Panc1 (cell line): ENCODE measurements at regions not wholly inside any gene's neighbourhood (a gene's known extent, or its start where the extent isn't known, plus 50 kb on each side); places are given as distances from the start of the nearest gene placed in this dataset.

Source experiments
- ATAC-seq: fragments of 200-7000 bp; cut with Tn5 transposase; 2 replicates; pipeline ENCODE4 v1.9.1; 2020; ENCODE audit warnings: mild to moderate bottlenecking, moderate library complexity
- BruUV-seq: library from RNA; stranded (reverse); fragments of 400-500 nt; replicated peaks from 2 replicates; lab custom pipeline; 2021; lab: Mats Ljungman, UMichigan
- CTCF ChIA-PET: fragments of 300-600 bp; sonication (Branson Sonifier 250); formaldehyde crosslinking; loops from one replicate; lab custom pipeline; 2022; ENCODE audit warnings: antibody characterized with exemption; lab: Charles Lee
- POLR2A ChIA-PET: fragments of 300-600 bp; sonication (Branson Sonifier 250); formaldehyde crosslinking; loops from one replicate; lab custom pipeline; 2022; ENCODE audit warnings: antibody characterized with exemption; lab: Charles Lee
- DNase-seq: peaks from one replicate; pipeline ENCODE4 v3.0.0-alpha.2; 2010; ENCODE audit warnings: low read depth, low spot score
- H3K27ac ChIP-seq: 2 replicates; pipeline ENCODE4 v1.5.1; 2011; ENCODE audit warnings: mild to moderate bottlenecking, low read length, inconsistent platforms
- H3K27me3 ChIP-seq: fragments of 200-500 bp; sonication (Bioruptor generic); 2 replicates; pipeline ENCODE4 v1.6.0; 2014; ENCODE audit warnings: low read length, inconsistent platforms; ENCODE audit not compliant: control insufficient read depth, insufficient read depth
- H3K36me3 ChIP-seq: fragments of 200-500 bp; sonication (Bioruptor generic); 2 replicates; pipeline ENCODE4 v1.5.1; 2014; ENCODE audit warnings: inconsistent platforms, mild to moderate bottlenecking, low read length, moderate library complexity; ENCODE audit not compliant: control insufficient read depth, insufficient read depth
- H3K4me1 ChIP-seq: 2 replicates; pipeline ENCODE4 v1.5.1; 2011; ENCODE audit warnings: inconsistent platforms, mild to moderate bottlenecking, low read length, moderate library complexity; ENCODE audit not compliant: control insufficient read depth, insufficient read depth
- H3K4me3 ChIP-seq, 2 experiments: 2 replicates each; pipeline ENCODE4 v1.5.1; 2011 to 2012; ENCODE audit warnings: low read depth in 2 of 2, low read length in 2 of 2, mild to moderate bottlenecking in 2 of 2, inconsistent platforms in 1 of 2, moderate library complexity in 1 of 2
- H3K9me3 ChIP-seq: fragments of 200-500 bp; sonication (Bioruptor generic); 2 replicates; pipeline ENCODE4 v1.5.1; 2014; ENCODE audit warnings: low read depth, mild to moderate bottlenecking, inconsistent platforms, low read length, moderate library complexity; ENCODE audit not compliant: control insufficient read depth, insufficient read depth
- POLR2AphosphoS5 ChIP-seq: IDR thresholded peaks from 2 replicates; pipeline ENCODE4 v1.6.1; 2012; ENCODE audit warnings: mild to moderate bottlenecking, low read depth, low read length, moderate library complexity
- REST ChIP-seq, 2 experiments: IDR thresholded peaks; 2 replicates each; pipeline ENCODE4 v1.6.1; 2011 to 2012; ENCODE audit warnings: low read depth in 2 of 2, control low read depth in 1 of 2, low read length in 1 of 2, mild to moderate bottlenecking in 1 of 2, moderate library complexity in 1 of 2; ENCODE audit not compliant: insufficient read depth in 1 of 2
- SIN3A ChIP-seq: IDR thresholded peaks from 2 replicates; pipeline ENCODE4 v1.6.1; 2012; ENCODE audit warnings: low read depth, mild to moderate bottlenecking, low read length, moderate library complexity, borderline replicate concordance; ENCODE audit not compliant: insufficient read depth
- TCF7L2 ChIP-seq: IDR thresholded peaks from 2 replicates; pipeline ENCODE4 v1.6.1; 2011; ENCODE audit warnings: mild to moderate bottlenecking, low read depth, low read length, inconsistent platforms
- in situ Hi-C: cut with HindIII; loops from 2 replicates; pipeline ENCODE4 v1.10.0; 2016; ENCODE audit warnings: low sequenced_read_pairs, low pct_unique_long_range_greater_than_20kb
- intact Hi-C: fragments of 100-400 bp; cut with micrococcal nuclease; formaldehyde crosslinking; loops from one replicate; pipeline ENCODE4 v1.10.0; 2022; ENCODE audit not compliant: unreplicated experiment
- TF ChIP-seq, protein P1 (sequence below): fragments of 450-650 bp; IDR thresholded peaks from 2 replicates; pipeline ENCODE4 v1.5.1; 2017; ENCODE audit warnings: mild to moderate bottlenecking

- BruUV-seq, result no TSS peak
- in situ Hi-C loops (no loop called here), intact Hi-C loops (no loop called here)
- H3K4me1 ChIP-seq, result no peaks in the 10 kb centered on the region
- no peaks in the 10 kb centered on the region for H3K9me3 ChIP-seq
- H3K4me3 ChIP-seq, result peak overlapping the region in 1 of 2 experiments; percentile 9; a peak in 1 of 4 replicates
- ChIA-PET CTCF (no interaction called here), POLR2A (no interaction called here)
- H3K36me3 ChIP-seq, result no peaks in the 10 kb centered on the region
- ATAC-seq (no peak), DNase-seq (no peak)
- no peak for TF ChIP-seq SIN3A
- TF ChIP-seq POLR2AphosphoS5, result no peak
- no peak for TF ChIP-seq TCF7L2
- no peak for TF ChIP-seq REST (IDR thresholded peaks at IDR 0.05; ENCODE audit: insufficient read depth in 1 of 2, low read depth in 2 of 2, low read length in 1 of 2)
- TF ChIP-seq, protein P1, sequence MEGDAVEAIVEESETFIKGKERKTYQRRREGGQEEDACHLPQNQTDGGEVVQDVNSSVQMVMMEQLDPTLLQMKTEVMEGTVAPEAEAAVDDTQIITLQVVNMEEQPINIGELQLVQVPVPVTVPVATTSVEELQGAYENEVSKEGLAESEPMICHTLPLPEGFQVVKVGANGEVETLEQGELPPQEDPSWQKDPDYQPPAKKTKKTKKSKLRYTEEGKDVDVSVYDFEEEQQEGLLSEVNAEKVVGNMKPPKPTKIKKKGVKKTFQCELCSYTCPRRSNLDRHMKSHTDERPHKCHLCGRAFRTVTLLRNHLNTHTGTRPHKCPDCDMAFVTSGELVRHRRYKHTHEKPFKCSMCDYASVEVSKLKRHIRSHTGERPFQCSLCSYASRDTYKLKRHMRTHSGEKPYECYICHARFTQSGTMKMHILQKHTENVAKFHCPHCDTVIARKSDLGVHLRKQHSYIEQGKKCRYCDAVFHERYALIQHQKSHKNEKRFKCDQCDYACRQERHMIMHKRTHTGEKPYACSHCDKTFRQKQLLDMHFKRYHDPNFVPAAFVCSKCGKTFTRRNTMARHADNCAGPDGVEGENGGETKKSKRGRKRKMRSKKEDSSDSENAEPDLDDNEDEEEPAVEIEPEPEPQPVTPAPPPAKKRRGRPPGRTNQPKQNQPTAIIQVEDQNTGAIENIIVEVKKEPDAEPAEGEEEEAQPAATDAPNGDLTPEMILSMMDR, result no peak
- H3K27ac ChIP-seq, result no peak overlapping the region
- no peaks in the 10 kb centered on the region for H3K27me3 ChIP-seq
Observed at GRCh38 chr13:24076109-24076508, 84.4 kb upstream of the SPATA13 start.

DNA sequence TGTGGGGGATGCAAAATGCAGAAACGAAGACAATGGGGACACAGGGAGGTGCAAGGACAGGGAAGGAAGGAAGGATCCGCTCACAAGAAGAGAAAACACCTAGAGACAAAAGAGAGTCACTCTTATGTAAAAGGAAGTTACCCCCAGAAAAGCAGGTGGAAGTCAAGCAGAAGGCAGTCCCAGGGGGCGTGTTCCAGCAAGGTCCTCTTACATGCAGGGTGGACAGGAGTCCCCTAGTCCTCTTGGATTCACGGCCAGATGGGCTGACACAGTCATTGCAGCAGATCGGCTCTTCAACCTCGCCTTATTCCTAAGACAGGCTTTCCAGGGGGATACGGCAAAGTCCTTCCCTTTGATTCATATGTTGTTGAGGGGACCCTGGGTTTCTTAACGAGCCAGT lies 83.9 kb upstream of the SPATA13 start:
- Histone ChIP-seq H3K9me3 (no peaks in the 10 kb centered on the region), H3K27me3 (no peaks in the 10 kb centered on the region), H3K36me3 (no peaks in the 10 kb centered on the region), H3K4me3 (no peak overlapping the region; a peak in 1 of 4 replicates), H3K4me1 (no peaks in the 10 kb centered on the region), H3K27ac (no peak overlapping the region)
- in situ Hi-C loops, result no loop called here
- ChIA-PET CTCF (no interaction called here), POLR2A (no interaction called here)
- no peak for DNase-seq
- no TSS peak for BruUV-seq
- intact Hi-C loops, result no loop called here
- TF ChIP-seq REST (IDR thresholded peaks at IDR 0.05; ENCODE audit: insufficient read depth in 1 of 2, low read depth in 2 of 2, low read length in 1 of 2) (no peak), SIN3A (no peak), POLR2AphosphoS5 (no peak), TCF7L2 (no peak)
- TF ChIP-seq, protein P1, result no peak
- ATAC-seq, result no peak
